HCT116 (cell line): ENCODE measurements at regions not wholly inside any gene's neighbourhood (a gene's known extent, or its start where the extent isn't known, plus 50 kb on each side); places are given as distances from the start of the nearest gene placed in this dataset.

ENCODE experiments used
- CTCF ChIP-seq, 3 experiments: fragments of 200-600 bp in 1 of 3; sonication (generic) in 1 of 3; IDR thresholded peaks in 2 of 3; conservative IDR thresholded peaks in 1 of 3; 2 replicates each; pipeline ENCODE4 v1.5.1; 2012 to 2017; ENCODE audit warnings: low read depth in 2 of 3, low read length in 2 of 3, antibody characterized with exemption in 1 of 3, borderline replicate concordance in 1 of 3, control low read depth in 1 of 3, mild to moderate bottlenecking in 1 of 3, mixed read lengths in 1 of 3, mixed run types in 1 of 3, moderate library complexity in 1 of 3; ENCODE audit not compliant: insufficient read depth in 1 of 3
- EZH2phosphoT487 ChIP-seq: fragments of 200-600 bp; IDR thresholded peaks from 2 replicates; pipeline ENCODE4 v1.6.1; 2018; ENCODE audit warnings: antibody characterized with exemption, borderline replicate concordance
- ZFX ChIP-seq: fragments of 450-650 bp; IDR thresholded peaks from 2 replicates; pipeline ENCODE4 v1.6.1; 2017

- TF ChIP-seq CTCF (IDR thresholded peaks at IDR 0.05 in 2 of 3, conservative IDR thresholded peaks at IDR 0.05 in 1 of 3; ENCODE audit: borderline replicate concordance in 1 of 3, insufficient read depth in 1 of 3, low read depth in 2 of 3, low read length in 2 of 3) (no peak), ZFX (no peak), EZH2phosphoT487 (no peak)
Measured at GRCh38 chr6:92701425-92702096, 717.8 kb downstream of the EPHA7 start.
